HG03039 (cell line): ENCODE measurements at regions not wholly inside any gene's neighbourhood (a gene's known extent, or its start where the extent isn't known, plus 50 kb on each side); places are given as distances from the start of the nearest gene placed in this dataset.

ENCODE experiments used
- ATAC-seq: cut with Tn5 transposase; IDR thresholded peaks from one replicate; pipeline ENCODE4 v1.9.1; 2021; ENCODE audit warnings: mild to moderate bottlenecking, moderate library complexity; ENCODE audit not compliant: unreplicated experiment

- ATAC-seq, result no peak
Observed at GRCh38 chr11:95495706-95496105, 264.7 kb upstream of the SESN3 start.

GRCh38 chr11:95494856-95495255 is 263.9 kb upstream of the SESN3 start:
- ATAC-seq, result no peak

- no peak for ATAC-seq
Observed at GRCh38 chr11:95494167-95494566, 263.2 kb upstream of the SESN3 start.

- ATAC-seq, result no peak
Observed at GRCh38 chr11:95490625-95491024, 259.6 kb upstream of the SESN3 start.

GRCh38 chr11:95487938-95488337 is 256.9 kb upstream of the SESN3 start:
- no peak for ATAC-seq

GRCh38 chr11:95487391-95487790 is 256.4 kb upstream of the SESN3 start:
- peak; percentile 100 for ATAC-seq

- ATAC-seq, result no peak
Observed at GRCh38 chr11:95486979-95487378, 256.0 kb upstream of the SESN3 start.

GRCh38 chr11:95486466-95486865 is 255.5 kb upstream of the SESN3 start:
- no peak for ATAC-seq

GRCh38 chr11:95485115-95485900 is 254.3 kb upstream of the SESN3 start:
- ATAC-seq, result no peak

GRCh38 chr11:95483339-95483738 is 252.3 kb upstream of the SESN3 start:
- ATAC-seq, result no peak

- no peak for ATAC-seq
Observed at GRCh38 chr11:95478003-95478402, 247.0 kb upstream of the SESN3 start.

- no peak for ATAC-seq
Observed at GRCh38 chr11:95469258-95469657, 238.3 kb upstream of the SESN3 start.

- no peak for ATAC-seq
Observed at GRCh38 chr11:95466416-95466815, 235.4 kb upstream of the SESN3 start.

GRCh38 chr11:95465887-95466286 is 234.9 kb upstream of the SESN3 start:
- ATAC-seq, result no peak

- no peak for ATAC-seq
Observed at GRCh38 chr11:95461858-95462257, 230.9 kb upstream of the SESN3 start.

GRCh38 chr11:95461348-95461747 is 230.3 kb upstream of the SESN3 start:
- no peak for ATAC-seq

GRCh38 chr11:95459291-95460042 is 228.5 kb upstream of the SESN3 start:
- no peak for ATAC-seq

GRCh38 chr11:95456714-95457491 is 225.9 kb upstream of the SESN3 start:
- no peak for ATAC-seq

GRCh38 chr11:95455228-95455970 is 224.4 kb upstream of the SESN3 start:
- no peak for ATAC-seq

- no peak for ATAC-seq
Observed at GRCh38 chr11:95453616-95454171, 222.7 kb upstream of the SESN3 start.

GRCh38 chr11:95451682-95452081 is 220.7 kb upstream of the SESN3 start:
- no peak for ATAC-seq
